ENCODE measurements at regions not wholly inside any gene's neighbourhood (a gene's known extent, or its start where the extent isn't known, plus 50 kb on each side); places are given as distances from the start of the nearest gene placed in this dataset.
A peak's percentile ranks its signal among the peaks of the same experiment; 100 is the strongest.
"Not testable (repeated sequence)": the region's sequence is repeated elsewhere in the genome, so short reads cannot be mapped to it uniquely, and the experiment has no call there.

- no peak overlapping the region for H3K4me3 ChIP-seq (ENCODE audit: low read depth, low read length)
- DNase-seq (ENCODE audit: low read depth): no peak
- TF ChIP-seq CTCF (IDR thresholded peaks at IDR 0.05; ENCODE audit: low read depth, low read length, missing control alignments): no peak
Observed at GRCh38 chr13:78491978-78492377, 111.4 kb downstream of the POU4F1 start.

GRCh38 chr13:78490225-78490624 is 113.1 kb downstream of the POU4F1 start:
- not testable (repeated sequence) for H3K4me3 ChIP-seq (ENCODE audit: low read depth, low read length); DNase-seq (ENCODE audit: low read depth)

GRCh38 chr13:78487707-78488106 is 115.6 kb downstream of the POU4F1 start:
- no peak for DNase-seq (ENCODE audit: low read depth)
- TF ChIP-seq CTCF (IDR thresholded peaks at IDR 0.05; ENCODE audit: low read depth, low read length, missing control alignments): no peak
- no peak overlapping the region for H3K4me3 ChIP-seq (ENCODE audit: low read depth, low read length)

GRCh38 chr13:78485803-78486202 is 117.5 kb downstream of the POU4F1 start:
- TF ChIP-seq CTCF (IDR thresholded peaks at IDR 0.05; ENCODE audit: low read depth, low read length, missing control alignments): no peak
- DNase-seq (ENCODE audit: low read depth): no peak
- no peak overlapping the region for H3K4me3 ChIP-seq (ENCODE audit: low read depth, low read length)

- no peak overlapping the region for H3K4me3 ChIP-seq (ENCODE audit: low read depth, low read length)
- DNase-seq (ENCODE audit: low read depth): no peak
- no peak for TF ChIP-seq CTCF (IDR thresholded peaks at IDR 0.05; ENCODE audit: low read depth, low read length, missing control alignments)
Observed at GRCh38 chr13:78478183-78478582, 125.2 kb downstream of the POU4F1 start.

- no peak overlapping the region for H3K4me3 ChIP-seq (ENCODE audit: low read depth, low read length)
- peak; percentile 24 for DNase-seq (ENCODE audit: low read depth)
- no peak for TF ChIP-seq CTCF (IDR thresholded peaks at IDR 0.05; ENCODE audit: low read depth, low read length, missing control alignments)
Observed at GRCh38 chr13:78476910-78477309, 126.4 kb downstream of the POU4F1 start.

GRCh38 chr13:78468621-78469020 is 134.7 kb downstream of the POU4F1 start:
- no peak for DNase-seq (ENCODE audit: low read depth)
- H3K4me3 ChIP-seq (ENCODE audit: low read depth, low read length): no peak overlapping the region
- TF ChIP-seq CTCF (IDR thresholded peaks at IDR 0.05; ENCODE audit: low read depth, low read length, missing control alignments): no peak

GRCh38 chr13:78465250-78465649 is 138.1 kb downstream of the POU4F1 start:
- no peak for TF ChIP-seq CTCF (IDR thresholded peaks at IDR 0.05; ENCODE audit: low read depth, low read length, missing control alignments)
- no peak for DNase-seq (ENCODE audit: low read depth)
- no peak overlapping the region for H3K4me3 ChIP-seq (ENCODE audit: low read depth, low read length)

All from GM12864 (cell line).